MM.1S (cell line): ENCODE measurements at regions not wholly inside any gene's neighbourhood (a gene's known extent, or its start where the extent isn't known, plus 50 kb on each side); places are given as distances from the start of the nearest gene placed in this dataset.

Experiments
- DNase-seq: peaks from one replicate; pipeline ENCODE4 v3.0.0-alpha.2; 2015
- H2AFZ ChIP-seq: fragments of 300-600 bp; sonication (generic); 2 replicates; pipeline ENCODE4 v1.6.0; 2016; ENCODE audit warnings: antibody characterized with exemption, low read length
- H3F3A ChIP-seq: fragments of 300-600 bp; sonication (generic); 2 replicates; pipeline ENCODE4 v1.6.1; 2016; ENCODE audit warnings: mild to moderate bottlenecking, antibody characterized with exemption, low read length, moderate library complexity, mixed read lengths; ENCODE audit not compliant: insufficient read depth
- H3K27ac ChIP-seq: fragments of 300-600 bp; sonication (generic); 2 replicates; pipeline ENCODE4 v1.5.1; 2016; ENCODE audit warnings: mild to moderate bottlenecking, low read length
- H3K27me3 ChIP-seq: fragments of 300-600 bp; sonication (generic); replicated peaks from 2 replicates; pipeline ENCODE4 v1.6.0; 2016; ENCODE audit warnings: low read length; ENCODE audit not compliant: insufficient read depth
- H3K36me3 ChIP-seq: fragments of 300-600 bp; sonication (generic); replicated peaks from 2 replicates; pipeline ENCODE4 v1.6.1; 2016; ENCODE audit warnings: mild to moderate bottlenecking, low read length, mixed read lengths; ENCODE audit not compliant: insufficient read depth
- H3K4me1 ChIP-seq: fragments of 300-600 bp; sonication (generic); 2 replicates; pipeline ENCODE4 v1.6.1; 2016; ENCODE audit warnings: low read length, mixed read lengths
- H3K4me2 ChIP-seq: fragments of 300-600 bp; sonication (generic); 2 replicates; pipeline ENCODE4 v1.6.0; 2016; ENCODE audit warnings: low read depth, low read length
- H3K4me3 ChIP-seq: fragments of 300-600 bp; sonication (generic); 2 replicates; pipeline ENCODE4 v1.5.1; 2016; ENCODE audit warnings: low read length, mixed read lengths
- H3K79me2 ChIP-seq: fragments of 300-600 bp; sonication (generic); 2 replicates; pipeline ENCODE4 v1.6.1; 2016; ENCODE audit warnings: mixed run types, low read length, mixed read lengths
- H3K9ac ChIP-seq: fragments of 300-600 bp; sonication (generic); 2 replicates; pipeline ENCODE4 v1.6.1; 2016; ENCODE audit warnings: low read length, mixed read lengths
- H3K9me2 ChIP-seq: fragments of 300-600 bp; sonication (generic); replicated peaks from 2 replicates; pipeline ENCODE4 v1.6.1; 2016; ENCODE audit warnings: mild to moderate bottlenecking, low read length, mixed read lengths; ENCODE audit not compliant: insufficient read depth
- H3K9me3 ChIP-seq: fragments of 300-600 bp; sonication (generic); replicated peaks from 2 replicates; pipeline ENCODE4 v1.6.1; 2016; ENCODE audit warnings: mild to moderate bottlenecking, low read length, mixed read lengths; ENCODE audit not compliant: insufficient read depth
- H4K20me1 ChIP-seq: fragments of 300-600 bp; sonication (generic); 2 replicates; pipeline ENCODE4 v1.6.1; 2016; ENCODE audit warnings: mild to moderate bottlenecking, low read length, moderate library complexity, mixed read lengths; ENCODE audit not compliant: insufficient read depth
- CTCF ChIP-seq: fragments of 300-600 bp; sonication (generic); IDR thresholded peaks from 2 replicates; pipeline ENCODE4 v1.5.1; 2016; ENCODE audit warnings: antibody characterized with exemption, low read length, mixed read lengths
- EZH2 ChIP-seq: fragments of 300-600 bp; sonication (generic); optimal IDR thresholded peaks from 2 replicates; pipeline ENCODE3; 2017; ENCODE audit warnings: low read depth, mild to moderate bottlenecking, antibody characterized with exemption, low read length, mixed read lengths
- EZH2phosphoT487 ChIP-seq: fragments of 300-600 bp; sonication (generic); IDR thresholded peaks from 2 replicates; pipeline ENCODE4 v1.6.1; 2018; ENCODE audit warnings: antibody characterized with exemption, low read length

DNA sequence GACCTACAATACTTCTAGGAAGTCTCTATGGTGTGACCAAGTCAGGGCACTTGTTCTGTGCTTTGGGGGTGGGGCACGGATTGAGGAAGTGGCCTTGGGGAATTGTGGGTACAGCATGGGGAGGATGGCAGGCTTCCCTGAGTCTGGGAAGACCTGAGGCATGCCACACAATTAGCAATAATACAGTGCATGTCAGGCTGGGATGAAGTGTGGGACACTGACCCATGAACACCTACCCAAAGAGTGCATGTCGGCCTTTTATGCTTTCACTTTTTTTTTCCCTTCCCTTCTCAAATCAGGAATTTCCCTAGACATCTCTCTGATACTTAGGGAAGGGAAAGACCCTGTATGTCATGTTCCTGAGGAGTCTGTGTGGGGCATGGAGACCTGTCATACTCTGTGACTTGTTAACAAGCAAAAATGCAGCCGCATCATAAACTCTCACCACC, 146.4 kb downstream of the PALM2AKAP2 start:
- H3K9ac ChIP-seq: no peak overlapping the region
- no peaks in the 10 kb centered on the region for H4K20me1 ChIP-seq
- H3K27ac ChIP-seq: no peak overlapping the region
- H2AFZ ChIP-seq: no peak overlapping the region
- DNase-seq: no peak
- H3K4me2 ChIP-seq: 0 out of 2 replicates have a peak overlapping the region, but pooled peaks have one; percentile 16
- H3F3A ChIP-seq: no peaks in the 10 kb centered on the region
- no peaks in the 10 kb centered on the region for H3K9me3 ChIP-seq
- no peaks in the 10 kb centered on the region for H3K79me2 ChIP-seq
- no peaks in the 10 kb centered on the region for H3K36me3 ChIP-seq
- H3K27me3 ChIP-seq: no peaks in the 10 kb centered on the region
- H3K4me1 ChIP-seq: peaks cover 8% of the 10 kb centered on the region
- TF ChIP-seq CTCF (no peak), EZH2phosphoT487 (no peak), EZH2 (no peak)
- H3K9me2 ChIP-seq: no peaks in the 10 kb centered on the region
- H3K4me3 ChIP-seq: no peak overlapping the region

DNA sequence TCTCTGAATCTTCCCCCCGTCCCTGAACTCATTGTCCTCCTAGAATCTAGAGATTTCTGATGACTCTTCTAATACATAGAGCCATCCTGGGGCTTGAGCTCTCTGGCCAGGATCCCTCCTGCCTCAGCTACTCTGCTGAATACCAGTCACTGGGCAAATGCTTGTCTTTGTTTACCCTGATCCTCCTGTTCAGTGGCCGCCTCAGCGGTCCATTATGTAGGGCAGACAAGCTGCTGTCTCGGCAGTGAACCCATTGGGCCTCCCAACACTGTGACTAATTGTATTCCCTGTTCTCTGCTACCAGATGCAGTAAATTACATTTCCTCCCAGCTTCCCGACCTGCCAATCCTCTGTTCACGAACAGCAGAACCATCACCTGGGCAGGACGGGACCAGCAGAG, 151.6 kb downstream of the PALM2AKAP2 start:
- Histone ChIP-seq H3K27ac (no peak overlapping the region), H3K79me2 (no peaks in the 10 kb centered on the region), H3K36me3 (no peaks in the 10 kb centered on the region), H3K4me1 (no peaks in the 10 kb centered on the region), H3K9ac (no peak overlapping the region), H3F3A (no peaks in the 10 kb centered on the region), H3K27me3 (no peaks in the 10 kb centered on the region), H2AFZ (no peak overlapping the region), H3K9me3 (no peaks in the 10 kb centered on the region), H3K9me2 (no peaks in the 10 kb centered on the region), H3K4me2 (no peak overlapping the region), H3K4me3 (no peak overlapping the region), H4K20me1 (no peaks in the 10 kb centered on the region)
- TF ChIP-seq EZH2 (no peak), EZH2phosphoT487 (no peak), CTCF (no peak)
- DNase-seq: no peak

- TF ChIP-seq EZH2phosphoT487 (no peak), EZH2 (no peak), CTCF (no peak)
- H3K4me2 ChIP-seq: no peak overlapping the region
- H3K4me3 ChIP-seq: no peak overlapping the region
- H3F3A ChIP-seq: no peaks in the 10 kb centered on the region
- no peaks in the 10 kb centered on the region for H3K36me3 ChIP-seq
- no peaks in the 10 kb centered on the region for H3K9me2 ChIP-seq
- no peak overlapping the region for H3K27ac ChIP-seq
- DNase-seq: no peak
- H3K27me3 ChIP-seq: no peaks in the 10 kb centered on the region
- no peaks in the 10 kb centered on the region for H3K9me3 ChIP-seq
- no peaks in the 10 kb centered on the region for H4K20me1 ChIP-seq
- H3K79me2 ChIP-seq: no peaks in the 10 kb centered on the region
- H3K9ac ChIP-seq: no peak overlapping the region
- H2AFZ ChIP-seq: no peak overlapping the region
- 0 out of 2 replicates have a peak, but pooled peaks cover 5% of the 10 kb centered on the region for H3K4me1 ChIP-seq
Measured at GRCh38 chr9:109934136-109934856, 154.3 kb downstream of the PALM2AKAP2 start.
